Common myeloid progenitor, CD34-positive (primary cell): ENCODE measurements at regions not wholly inside any gene's neighbourhood (a gene's known extent, or its start where the extent isn't known, plus 50 kb on each side); places are given as distances from the start of the nearest gene placed in this dataset.
"Not testable (repeated sequence)": the region's sequence is repeated elsewhere in the genome, so short reads cannot be mapped to it uniquely, and the experiment has no call there.

Experiments
- CTCF ChIA-PET: fragments of 350-600 bp; sonication (Branson Sonifier 250); formaldehyde crosslinking; loops from one replicate; lab custom pipeline; 2021; ENCODE audit warnings: antibody characterized with exemption; lab: Charles Lee
- POLR2A ChIA-PET: fragments of 350-600 bp; sonication (Branson Sonifier 250); formaldehyde crosslinking; loops from one replicate; lab custom pipeline; 2021; ENCODE audit warnings: antibody characterized with exemption; lab: Charles Lee
- DNase-seq, 3 donors: peaks; one replicate each; pipeline versions ENCODE4 v3.0.0 to v3.0.0-alpha.2; 2013
- H3K27ac ChIP-seq, 2 experiments: 1 replicate in 1 of 2; 2 replicates in 1 of 2; pipeline ENCODE4 v1.7.0; 2013; ENCODE audit warnings: inconsistent platforms in 2 of 2, low read length in 2 of 2, mild to moderate bottlenecking in 2 of 2, low read depth in 1 of 2, moderate library complexity in 1 of 2; ENCODE audit not compliant: severe bottlenecking in 2 of 2, insufficient read depth in 1 of 2, poor library complexity in 1 of 2
- H3K27me3 ChIP-seq, 5 experiments: replicated peaks in 2 of 5; 1 replicate in 3 of 5; 2 replicates in 2 of 5; pipeline versions ENCODE4 v1.6.1 to v1.7.0; 2013; ENCODE audit warnings: low read length in 4 of 5, mild to moderate bottlenecking in 2 of 5, moderate library complexity in 2 of 5, inconsistent platforms in 1 of 5; ENCODE audit not compliant: insufficient read depth in 5 of 5, control insufficient read depth in 4 of 5
- H3K36me3 ChIP-seq, 4 experiments: 1 replicate in 2 of 4; 2 replicates in 2 of 4; pipeline versions ENCODE4 v1.6.1 to v1.7.0; 2013; ENCODE audit warnings: low read length in 3 of 4, control low read depth in 1 of 4, mild to moderate bottlenecking in 1 of 4; ENCODE audit not compliant: control insufficient read depth in 4 of 4, insufficient read depth in 4 of 4
- H3K4me1 ChIP-seq, 4 experiments: 1 replicate in 3 of 4; 2 replicates in 1 of 4; pipeline versions ENCODE4 v1.6.1 to v1.7.1; 2013; ENCODE audit warnings: low read length in 3 of 4, mild to moderate bottlenecking in 3 of 4, control low read depth in 1 of 4, inconsistent platforms in 1 of 4, moderate library complexity in 1 of 4; ENCODE audit not compliant: control insufficient read depth in 4 of 4, insufficient read depth in 4 of 4; ENCODE audit errors: control extremely low read depth in 1 of 4
- H3K4me3 ChIP-seq, 7 experiments: 1 replicate in 4 of 7; 2 replicates in 3 of 7; pipeline versions ENCODE4 v1.5.1 to v1.7.0; 2013; ENCODE audit warnings: mild to moderate bottlenecking in 7 of 7, low read length in 6 of 7, moderate library complexity in 6 of 7, inconsistent platforms in 2 of 7, low read depth in 2 of 7, control low read depth in 1 of 7; ENCODE audit not compliant: insufficient read depth in 4 of 7, control insufficient read depth in 1 of 7; ENCODE audit errors: extremely low read depth in 1 of 7
- H3K9me3 ChIP-seq, 5 experiments: 1 replicate in 4 of 5; 2 replicates in 1 of 5; pipeline versions ENCODE4 v1.6.1 to v1.7.1; 2013; ENCODE audit warnings: low read length in 4 of 5, mild to moderate bottlenecking in 2 of 5, inconsistent platforms in 1 of 5, low read depth in 1 of 5, moderate library complexity in 1 of 5; ENCODE audit not compliant: control insufficient read depth in 4 of 5, insufficient read depth in 2 of 5; ENCODE audit errors: control extremely low read depth in 1 of 5
- WGBS: methylation state at CpG from one replicate; pipeline ENCODE4 v1.1.5; 2013; ENCODE audit not compliant: insufficient coverage; 5-methylcytosine and 5-hydroxymethylcytosine counted together

DNA sequence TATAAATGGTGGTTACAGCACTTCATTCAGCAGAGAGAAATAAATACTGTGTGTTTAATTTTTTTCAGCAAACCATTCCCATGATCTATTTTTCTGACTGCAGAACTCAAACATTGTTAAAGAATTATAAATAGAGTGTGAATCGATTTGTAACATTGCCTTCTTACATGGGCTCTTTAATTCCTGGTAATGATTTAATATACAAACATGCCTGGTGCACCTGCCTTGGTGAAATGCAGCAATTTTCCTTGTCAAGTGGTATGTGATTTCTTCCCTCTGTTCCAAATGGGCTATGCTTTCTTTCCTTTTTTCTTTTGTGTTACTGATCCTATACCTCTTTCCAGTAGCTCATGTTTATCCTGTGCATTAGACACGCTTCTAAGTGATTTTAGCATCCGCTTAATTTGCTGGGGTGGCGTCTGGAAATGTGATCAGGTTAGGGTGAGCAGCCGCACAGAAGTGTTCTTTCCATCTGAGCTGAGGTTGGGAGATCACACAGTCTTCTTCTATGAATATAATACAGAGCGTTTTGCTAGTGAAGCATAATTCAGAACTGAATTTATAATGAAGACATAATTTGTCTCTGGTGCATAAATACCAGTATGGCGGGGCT, 94.3 kb upstream of the ITGB1 start:
- H3K27me3 ChIP-seq: peaks cover 0 to 3% (median 0%) of the 10 kb centered on the region in 5 experiments
- no peaks in the 10 kb centered on the region for H3K36me3 ChIP-seq
- ChIA-PET POLR2A (no interaction called here), CTCF (no interaction called here)
- no peak overlapping the region for H3K4me3 ChIP-seq
- 94% methylated on average over 4 of the region's 7 CpGs for WGBS
- no peak overlapping the region for H3K27ac ChIP-seq
- no peak for DNase-seq
- H3K9me3 ChIP-seq: no peaks in the 10 kb centered on the region
- H3K4me1 ChIP-seq: no peaks in the 10 kb centered on the region

DNA sequence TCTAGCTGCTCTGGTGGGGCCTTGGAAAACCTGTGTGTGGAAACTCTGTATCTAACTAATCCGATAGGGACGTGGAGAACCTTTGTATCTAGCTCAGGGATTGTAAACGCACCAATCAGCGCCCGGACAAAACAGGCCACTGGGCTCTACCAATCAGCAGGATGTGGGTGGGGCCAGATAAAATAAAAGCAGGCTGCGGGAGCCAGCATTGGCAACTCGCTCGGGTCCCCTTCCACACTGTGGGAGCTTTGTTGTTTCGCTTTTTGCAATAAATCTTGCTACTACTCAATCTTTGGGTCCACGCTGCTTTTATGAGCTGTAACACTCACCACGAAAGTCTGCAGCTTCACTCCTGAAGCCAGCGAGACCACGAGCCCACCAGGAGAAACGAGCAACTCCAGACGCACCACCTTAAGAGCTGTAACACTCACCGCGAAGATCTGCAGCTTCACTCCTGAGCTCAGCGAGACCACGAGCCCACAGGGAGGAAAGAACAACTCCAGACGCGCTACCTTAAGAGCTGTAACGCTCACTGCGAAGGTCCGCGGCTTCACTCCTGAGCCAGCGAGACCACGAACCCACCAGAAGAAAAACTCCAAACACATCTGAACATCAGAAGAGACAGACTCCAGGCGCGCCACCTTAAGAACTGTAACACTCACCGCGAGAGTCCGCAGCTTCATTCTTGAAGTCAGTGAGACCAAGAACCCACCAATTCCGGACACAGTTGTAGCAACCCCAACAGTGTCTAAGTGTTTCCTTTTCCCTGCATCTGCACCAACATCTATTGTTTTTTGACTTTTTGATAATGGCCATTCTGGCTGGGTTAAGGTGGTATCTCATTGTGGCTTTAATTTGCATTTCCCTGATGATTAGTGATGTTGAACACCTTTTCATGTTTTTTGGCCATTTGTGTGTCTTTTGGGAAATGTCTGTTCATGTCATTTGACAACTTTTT, 92.2 kb upstream of the ITGB1 start:
- H3K27me3 ChIP-seq, H3K4me3 ChIP-seq, H3K36me3 ChIP-seq, H3K9me3 ChIP-seq, CTCF ChIA-PET, DNase-seq, H3K27ac ChIP-seq, H3K4me1 ChIP-seq: not testable (repeated sequence)
- POLR2A ChIA-PET: interaction anchor here (0.6 kb wide), 1 partner anchor 1000 kb away, joined by 3 read pairs; no protein-coding TSS in a partner anchor
- 95% methylated on average over 25 of the region's 33 CpGs for WGBS

DNA sequence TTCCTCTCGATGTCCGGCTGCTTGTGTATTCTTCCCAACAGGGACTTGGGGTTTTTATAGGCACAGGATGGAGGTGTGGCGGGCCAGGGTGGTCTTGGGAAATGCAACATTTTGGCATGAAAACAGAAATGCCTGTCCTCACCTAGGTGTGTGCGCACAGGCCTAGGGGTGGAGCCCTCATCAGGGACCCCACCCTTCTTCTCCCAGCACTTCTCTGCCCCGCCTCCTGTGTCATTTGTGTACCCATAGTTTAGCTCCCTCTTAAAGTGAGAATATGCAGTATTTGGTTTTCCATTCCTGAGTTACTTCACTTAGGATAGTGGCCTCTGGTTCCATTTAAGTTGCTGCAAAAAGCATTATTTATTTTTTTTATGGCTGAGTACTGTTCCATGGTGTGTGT, 90.2 kb upstream of the ITGB1 start:
- H3K27ac ChIP-seq: no peak overlapping the region
- no peak overlapping the region for H3K4me3 ChIP-seq
- H3K36me3 ChIP-seq: no peaks in the 10 kb centered on the region
- CTCF ChIA-PET: no interaction called here
- DNase-seq: no peak
- WGBS: 97% methylated on average over 4 of the region's 5 CpGs
- POLR2A ChIA-PET: no interaction called here
- H3K9me3 ChIP-seq: no peaks in the 10 kb centered on the region
- H3K27me3 ChIP-seq: no peaks in the 10 kb centered on the region
- no peaks in the 10 kb centered on the region for H3K4me1 ChIP-seq

- no peaks in the 10 kb centered on the region for H3K36me3 ChIP-seq
- WGBS: no CpG with 5 or more reads among the region's 1 CpG
- H3K4me1 ChIP-seq: no peaks in the 10 kb centered on the region
- no peak for DNase-seq
- H3K27me3 ChIP-seq: no peaks in the 10 kb centered on the region
- no peaks in the 10 kb centered on the region for H3K9me3 ChIP-seq
- POLR2A ChIA-PET: no interaction called here
- no peak overlapping the region for H3K27ac ChIP-seq
- no peak overlapping the region for H3K4me3 ChIP-seq
- CTCF ChIA-PET: no interaction called here
Measured at GRCh38 chr10:33047655-33048054, 89.6 kb upstream of the ITGB1 start.

DNA sequence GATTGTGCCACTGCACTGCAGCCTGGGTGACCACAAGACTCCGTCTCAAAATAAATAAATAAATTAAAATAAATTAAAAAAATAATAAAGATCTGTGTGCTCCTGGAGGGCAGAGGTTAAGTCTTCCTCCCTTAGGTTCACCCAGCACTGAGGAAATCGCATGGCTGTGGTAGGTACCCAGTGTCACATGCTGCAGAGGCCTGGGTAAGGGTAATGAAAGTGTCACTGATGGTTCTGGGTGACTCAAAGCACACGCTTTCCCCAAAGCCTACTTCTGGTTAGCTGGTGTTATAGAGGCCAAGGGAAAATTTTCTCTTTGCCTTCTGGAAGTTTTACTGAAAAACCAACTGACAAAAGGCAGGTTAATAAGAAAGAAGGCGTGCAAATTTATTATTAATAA, 88.8 kb upstream of the ITGB1 start:
- Histone ChIP-seq H3K4me3 (no peak overlapping the region), H3K36me3 (no peaks in the 10 kb centered on the region), H3K27me3 (no peaks in the 10 kb centered on the region), H3K9me3 (no peaks in the 10 kb centered on the region), H3K4me1 (no peaks in the 10 kb centered on the region), H3K27ac (no peak overlapping the region)
- POLR2A ChIA-PET: no interaction called here
- CTCF ChIA-PET: no interaction called here
- no peak for DNase-seq
- WGBS: 80% methylated on average over 1 of the region's 4 CpGs

- Histone ChIP-seq H3K4me1 (no peaks in the 10 kb centered on the region), H3K27me3 (no peaks in the 10 kb centered on the region), H3K4me3 (no peak overlapping the region), H3K36me3 (no peaks in the 10 kb centered on the region), H3K9me3 (no peaks in the 10 kb centered on the region), H3K27ac (no peak overlapping the region)
- no peak for DNase-seq
- WGBS: 100% methylated on average over 1 of the region's 2 CpGs
- ChIA-PET CTCF (no interaction called here), POLR2A (no interaction called here)
Measured at GRCh38 chr10:33045421-33045820, 87.4 kb upstream of the ITGB1 start.

- Histone ChIP-seq H3K9me3 (no peaks in the 10 kb centered on the region), H3K4me1 (no peaks in the 10 kb centered on the region), H3K27ac (no peak overlapping the region), H3K36me3 (no peaks in the 10 kb centered on the region), H3K4me3 (no peak overlapping the region), H3K27me3 (no peaks in the 10 kb centered on the region)
- no peak for DNase-seq
- POLR2A ChIA-PET: no interaction called here
- no CpG with 5 or more reads among the region's 2 CpGs for WGBS
- CTCF ChIA-PET: no interaction called here
Measured at GRCh38 chr10:33042565-33042964, 84.5 kb upstream of the ITGB1 start.
